ENCODE measurements at regions not wholly inside any gene's neighbourhood (a gene's known extent, or its start where the extent isn't known, plus 50 kb on each side); places are given as distances from the start of the nearest gene placed in this dataset.

DNA sequence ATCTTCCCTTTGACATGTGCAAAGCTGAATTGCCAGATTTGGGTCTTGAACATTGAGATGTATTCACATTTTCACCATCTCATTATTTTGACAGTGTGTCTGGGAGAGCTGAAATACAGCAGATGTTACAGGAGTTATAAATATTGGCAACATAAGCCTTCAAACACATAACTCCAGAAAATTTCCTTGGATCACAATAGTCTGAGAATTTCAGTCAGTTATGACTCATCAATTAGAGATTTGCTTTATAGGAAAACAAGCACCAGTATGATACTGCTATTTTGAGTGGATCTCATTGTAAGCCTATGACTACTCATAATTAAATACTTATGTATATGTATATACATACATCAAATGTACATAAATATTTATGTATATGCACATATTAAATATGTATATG lies 1171.8 kb downstream of the AMY1C start:
- Histone ChIP-seq H3K27me3 (replicated peaks in 1 of 2; ENCODE audit: control insufficient read depth in 2 of 2, insufficient read depth in 2 of 2, low read length in 1 of 2) (no peaks in the 10 kb centered on the region), H3K36me3 (ENCODE audit: control insufficient read depth in 2 of 2, insufficient read depth in 2 of 2, low read length in 1 of 2) (no peaks in the 10 kb centered on the region), H3K4me3 (no peak overlapping the region), H3K79me2 (ENCODE audit: control insufficient read depth, insufficient read depth, low read length) (no peaks in the 10 kb centered on the region), H3K4me2 (ENCODE audit: control insufficient read depth, insufficient read depth) (no peak overlapping the region), H3K9me3 (replicated peaks; ENCODE audit: control insufficient read depth, insufficient read depth, low read length) (no peaks in the 10 kb centered on the region), H3K27ac (ENCODE audit: control insufficient read depth, insufficient read depth) (no peak overlapping the region), H3K4me1 (ENCODE audit: control insufficient read depth, insufficient read depth, low read length) (no peaks in the 10 kb centered on the region), H3K9ac (ENCODE audit: control insufficient read depth, insufficient read depth, low read length) (no peak overlapping the region), H2AFZ (ENCODE audit: control insufficient read depth, low read depth, low read length) (no peak overlapping the region), H4K20me1 (ENCODE audit: control insufficient read depth, insufficient read depth) (no peaks in the 10 kb centered on the region)
- in situ Hi-C loops (cut with MboI), result no loop called here
- FAIRE-seq, result no peak
- ChIA-PET SMC1A (ENCODE audit: uncharacterized antibody, unreplicated experiment) (no interaction called here), CTCF (interaction anchor here (1.2 kb wide), 1 partner anchor 23 kb away, joined by 3 read pairs; no protein-coding TSS in a partner anchor), POLR2A (interaction anchor here (0.6 kb wide), 1 partner anchor 25 kb away, joined by 6 read pairs; no protein-coding TSS in a partner anchor), RAD21 (ENCODE audit: unreplicated experiment) (interaction anchor here (0.7 to 1.2 kb wide), 3 partner anchors 12 to 106 kb away, joined by 3 read pairs; no protein-coding TSS in a partner anchor)
- BruUV-seq (replicated peaks), result no TSS peak
- DNase-seq (ENCODE audit: low read depth, low spot score), result no peak
- ATAC-seq, result no peak
- intact Hi-C loops (cut with micrococcal nuclease; ENCODE audit: unreplicated experiment), result no loop called here
- TF ChIP-seq HDAC2 (IDR thresholded peaks at IDR 0.05) (no peak), SKIL (IDR thresholded peaks at IDR 0.05; ENCODE audit: low read depth, poor library complexity, severe bottlenecking) (no peak), ZNF592 (IDR thresholded peaks at IDR 0.05) (no peak), ZBTB40 (IDR thresholded peaks at IDR 0.05; ENCODE audit: borderline replicate concordance) (no peak), NBN (IDR thresholded peaks at IDR 0.05) (no peak), ZNF622 (IDR thresholded peaks at IDR 0.05) (no peak), NFYA (IDR thresholded peaks at IDR 0.05; ENCODE audit: borderline replicate concordance, low read depth, low read length) (no peak), SMAD5 (IDR thresholded peaks at IDR 0.05; ENCODE audit: low read depth) (no peak), YBX1 (IDR thresholded peaks at IDR 0.05) (no peak), CHD2 (IDR thresholded peaks at IDR 0.05; ENCODE audit: borderline replicate concordance, low read depth, low read length) (no peak), IKZF2 (IDR thresholded peaks at IDR 0.05) (no peak)
- TF ChIP-seq, protein P1, sequence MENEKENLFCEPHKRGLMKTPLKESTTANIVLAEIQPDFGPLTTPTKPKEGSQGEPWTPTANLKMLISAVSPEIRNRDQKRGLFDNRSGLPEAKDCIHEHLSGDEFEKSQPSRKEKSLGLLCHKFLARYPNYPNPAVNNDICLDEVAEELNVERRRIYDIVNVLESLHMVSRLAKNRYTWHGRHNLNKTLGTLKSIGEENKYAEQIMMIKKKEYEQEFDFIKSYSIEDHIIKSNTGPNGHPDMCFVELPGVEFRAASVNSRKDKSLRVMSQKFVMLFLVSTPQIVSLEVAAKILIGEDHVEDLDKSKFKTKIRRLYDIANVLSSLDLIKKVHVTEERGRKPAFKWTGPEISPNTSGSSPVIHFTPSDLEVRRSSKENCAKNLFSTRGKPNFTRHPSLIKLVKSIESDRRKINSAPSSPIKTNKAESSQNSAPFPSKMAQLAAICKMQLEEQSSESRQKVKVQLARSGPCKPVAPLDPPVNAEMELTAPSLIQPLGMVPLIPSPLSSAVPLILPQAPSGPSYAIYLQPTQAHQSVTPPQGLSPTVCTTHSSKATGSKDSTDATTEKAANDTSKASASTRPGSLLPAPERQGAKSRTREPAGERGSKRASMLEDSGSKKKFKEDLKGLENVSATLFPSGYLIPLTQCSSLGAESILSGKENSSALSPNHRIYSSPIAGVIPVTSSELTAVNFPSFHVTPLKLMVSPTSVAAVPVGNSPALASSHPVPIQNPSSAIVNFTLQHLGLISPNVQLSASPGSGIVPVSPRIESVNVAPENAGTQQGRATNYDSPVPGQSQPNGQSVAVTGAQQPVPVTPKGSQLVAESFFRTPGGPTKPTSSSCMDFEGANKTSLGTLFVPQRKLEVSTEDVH (IDR thresholded peaks at IDR 0.05; ENCODE audit: low read depth, partially characterized antibody), result no peak

All from GM12878 (cell line).